ENCODE measurements at regions not wholly inside any gene's neighbourhood (a gene's known extent, or its start where the extent isn't known, plus 50 kb on each side); places are given as distances from the start of the nearest gene placed in this dataset.

DNA sequence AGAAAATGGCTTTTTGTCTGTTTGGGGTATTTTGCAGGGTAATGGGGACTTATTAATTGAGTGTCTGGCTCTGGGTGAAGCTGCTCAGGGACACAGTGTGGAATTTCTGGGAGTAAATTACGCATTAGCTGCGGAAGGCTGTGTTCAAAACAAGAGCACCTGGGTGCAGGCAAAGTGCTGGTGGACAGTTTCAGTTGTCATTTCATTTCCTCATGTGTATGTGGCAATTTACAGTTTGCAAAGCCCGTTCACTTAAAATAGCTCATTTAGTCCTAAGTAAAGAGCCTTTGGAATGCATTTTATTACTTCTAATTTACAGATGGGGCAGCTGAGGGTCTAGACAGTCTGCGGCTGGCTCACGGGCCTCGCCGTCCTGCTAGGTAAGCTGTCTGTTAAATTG lies 546.8 kb downstream of the BCL11B start:
- no peak overlapping the region for H3K27ac ChIP-seq
- H3K27me3 ChIP-seq (ENCODE audit: control insufficient read depth, insufficient read depth, low read length): no peaks in the 10 kb centered on the region
- TF ChIP-seq, protein P1, sequence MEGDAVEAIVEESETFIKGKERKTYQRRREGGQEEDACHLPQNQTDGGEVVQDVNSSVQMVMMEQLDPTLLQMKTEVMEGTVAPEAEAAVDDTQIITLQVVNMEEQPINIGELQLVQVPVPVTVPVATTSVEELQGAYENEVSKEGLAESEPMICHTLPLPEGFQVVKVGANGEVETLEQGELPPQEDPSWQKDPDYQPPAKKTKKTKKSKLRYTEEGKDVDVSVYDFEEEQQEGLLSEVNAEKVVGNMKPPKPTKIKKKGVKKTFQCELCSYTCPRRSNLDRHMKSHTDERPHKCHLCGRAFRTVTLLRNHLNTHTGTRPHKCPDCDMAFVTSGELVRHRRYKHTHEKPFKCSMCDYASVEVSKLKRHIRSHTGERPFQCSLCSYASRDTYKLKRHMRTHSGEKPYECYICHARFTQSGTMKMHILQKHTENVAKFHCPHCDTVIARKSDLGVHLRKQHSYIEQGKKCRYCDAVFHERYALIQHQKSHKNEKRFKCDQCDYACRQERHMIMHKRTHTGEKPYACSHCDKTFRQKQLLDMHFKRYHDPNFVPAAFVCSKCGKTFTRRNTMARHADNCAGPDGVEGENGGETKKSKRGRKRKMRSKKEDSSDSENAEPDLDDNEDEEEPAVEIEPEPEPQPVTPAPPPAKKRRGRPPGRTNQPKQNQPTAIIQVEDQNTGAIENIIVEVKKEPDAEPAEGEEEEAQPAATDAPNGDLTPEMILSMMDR (IDR thresholded peaks at IDR 0.05): no peak
- H3K79me2 ChIP-seq: no peaks in the 10 kb centered on the region
- no peak overlapping the region for H3K9ac ChIP-seq
- no peak overlapping the region for H3K4me3 ChIP-seq (ENCODE audit: low read depth, low read length)
- no peaks in the 10 kb centered on the region for H3K4me1 ChIP-seq
- no peak overlapping the region for H2AFZ ChIP-seq
- no peaks in the 10 kb centered on the region for H3K9me3 ChIP-seq (ENCODE audit: control insufficient read depth, low read length)
- H3K4me2 ChIP-seq (ENCODE audit: low read length): no peak overlapping the region
- no peaks in the 10 kb centered on the region for H3K36me3 ChIP-seq (ENCODE audit: control insufficient read depth, insufficient read depth, low read length)

DNA sequence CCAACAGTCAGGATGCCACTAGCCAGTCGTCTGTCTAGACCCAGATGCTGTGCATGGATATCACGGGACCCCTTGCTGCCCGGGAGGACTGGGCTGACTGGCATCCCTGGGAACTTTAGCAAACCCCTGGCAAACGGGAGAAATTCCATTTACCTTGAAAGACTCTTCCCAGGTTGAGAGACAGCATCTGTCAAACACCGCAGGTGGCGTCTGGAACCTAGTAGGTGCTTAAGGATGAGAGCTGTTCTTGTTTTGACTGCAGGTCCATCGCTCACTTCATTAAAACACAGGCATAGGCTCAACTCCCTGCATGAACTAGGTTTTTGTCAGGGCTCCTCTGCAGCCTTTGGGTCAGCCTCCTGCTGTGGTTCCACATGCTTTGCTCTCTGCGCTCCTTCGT lies 546.3 kb downstream of the BCL11B start:
- H2AFZ ChIP-seq: no peak overlapping the region

DNA sequence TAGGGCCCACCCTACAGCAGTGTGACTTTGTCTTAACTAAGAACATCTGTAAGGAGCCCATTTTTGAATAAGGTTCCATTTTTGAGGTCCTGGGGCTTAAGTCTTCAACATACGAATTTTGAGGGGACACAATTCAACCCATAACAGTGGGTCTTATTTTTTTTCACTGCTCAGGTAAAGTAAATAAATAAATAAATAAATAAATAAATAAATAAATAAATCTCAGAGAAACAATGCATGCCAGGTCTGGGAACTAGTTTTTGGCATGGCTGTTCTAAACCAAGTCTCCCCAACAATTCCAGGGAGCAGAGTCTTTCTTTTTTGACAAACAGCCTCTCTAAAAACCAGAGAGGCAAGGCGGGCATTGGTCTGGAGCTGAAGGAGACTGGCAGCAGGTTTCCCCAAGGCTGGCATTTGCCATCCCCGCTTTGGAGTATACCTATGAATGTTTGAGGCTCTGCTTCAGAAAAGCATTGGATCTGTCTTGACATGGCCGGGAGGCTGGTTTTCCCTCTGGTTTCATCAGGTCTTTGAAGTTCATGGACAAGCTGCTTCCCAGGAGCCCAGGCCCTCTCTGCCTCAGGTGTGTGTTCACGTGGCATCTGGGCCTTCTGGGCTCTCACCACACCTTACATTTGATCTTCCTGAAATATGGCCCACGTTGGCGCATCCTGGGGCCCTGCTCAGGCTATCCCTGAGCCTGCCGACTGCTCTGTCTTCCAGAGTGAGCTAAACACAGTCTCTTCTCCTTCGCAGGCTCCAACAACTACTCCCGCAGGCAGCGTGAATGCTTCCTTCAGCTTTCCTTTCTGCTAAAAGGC lies 545.2 kb downstream of the BCL11B start:
- Histone ChIP-seq H3K79me2 (no peaks in the 10 kb centered on the region), H2AFZ (no peak overlapping the region), H3K9me3 (ENCODE audit: control insufficient read depth, low read length) (no peaks in the 10 kb centered on the region), H3K4me2 (ENCODE audit: low read length) (no peak overlapping the region), H3K36me3 (ENCODE audit: control insufficient read depth, insufficient read depth, low read length) (no peaks in the 10 kb centered on the region), H3K4me3 (ENCODE audit: low read depth, low read length) (no peak overlapping the region), H3K27ac (no peak overlapping the region), H3K27me3 (ENCODE audit: control insufficient read depth, insufficient read depth, low read length) (no peaks in the 10 kb centered on the region), H3K9ac (no peak overlapping the region), H3K4me1 (no peaks in the 10 kb centered on the region)
- TF ChIP-seq, protein P1 (IDR thresholded peaks at IDR 0.05): no peak

More for the DNA sequence above, 546.3 kb downstream of the BCL11B start:
- H3K4me1 ChIP-seq: no peaks in the 10 kb centered on the region
- no peak overlapping the region for H3K27ac ChIP-seq
- H3K4me2 ChIP-seq (ENCODE audit: low read length): no peak overlapping the region
- TF ChIP-seq, protein P1 (IDR thresholded peaks at IDR 0.05): no peak
- no peak overlapping the region for H3K4me3 ChIP-seq (ENCODE audit: low read depth, low read length)
- H3K9me3 ChIP-seq (ENCODE audit: control insufficient read depth, low read length): no peaks in the 10 kb centered on the region
- no peaks in the 10 kb centered on the region for H3K27me3 ChIP-seq (ENCODE audit: control insufficient read depth, insufficient read depth, low read length)
- no peaks in the 10 kb centered on the region for H3K36me3 ChIP-seq (ENCODE audit: control insufficient read depth, insufficient read depth, low read length)
- no peak overlapping the region for H3K9ac ChIP-seq
- no peaks in the 10 kb centered on the region for H3K79me2 ChIP-seq

DNA sequence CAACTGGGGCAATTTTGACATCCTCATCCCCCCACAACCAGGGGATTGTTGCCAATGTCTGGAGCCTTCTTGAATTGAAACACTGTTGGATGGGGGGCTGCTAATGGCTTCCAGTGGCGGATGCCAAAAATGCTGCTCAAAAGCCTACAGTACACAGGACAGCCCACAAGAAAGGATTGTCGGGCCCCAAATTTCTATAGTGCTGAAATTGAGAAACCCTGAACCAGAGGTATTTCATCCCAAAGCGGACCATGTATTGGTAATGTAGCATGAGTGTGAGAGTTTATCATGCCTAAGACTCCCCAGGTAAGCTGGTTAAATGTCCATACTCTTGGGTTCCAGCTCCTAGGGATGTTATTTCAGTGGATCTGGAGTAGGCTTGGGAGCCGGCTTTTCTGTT lies 544.0 kb downstream of the BCL11B start:
- Histone ChIP-seq H3K36me3 (ENCODE audit: control insufficient read depth, insufficient read depth, low read length) (no peaks in the 10 kb centered on the region), H3K9me3 (ENCODE audit: control insufficient read depth, low read length) (no peaks in the 10 kb centered on the region), H3K27ac (no peak overlapping the region), H2AFZ (no peak overlapping the region), H3K4me3 (ENCODE audit: low read depth, low read length) (no peak overlapping the region), H3K79me2 (no peaks in the 10 kb centered on the region), H3K4me1 (no peaks in the 10 kb centered on the region), H3K9ac (no peak overlapping the region), H3K4me2 (ENCODE audit: low read length) (no peak overlapping the region), H3K27me3 (ENCODE audit: control insufficient read depth, insufficient read depth, low read length) (no peaks in the 10 kb centered on the region)
- TF ChIP-seq, protein P1 (IDR thresholded peaks at IDR 0.05): no peak

DNA sequence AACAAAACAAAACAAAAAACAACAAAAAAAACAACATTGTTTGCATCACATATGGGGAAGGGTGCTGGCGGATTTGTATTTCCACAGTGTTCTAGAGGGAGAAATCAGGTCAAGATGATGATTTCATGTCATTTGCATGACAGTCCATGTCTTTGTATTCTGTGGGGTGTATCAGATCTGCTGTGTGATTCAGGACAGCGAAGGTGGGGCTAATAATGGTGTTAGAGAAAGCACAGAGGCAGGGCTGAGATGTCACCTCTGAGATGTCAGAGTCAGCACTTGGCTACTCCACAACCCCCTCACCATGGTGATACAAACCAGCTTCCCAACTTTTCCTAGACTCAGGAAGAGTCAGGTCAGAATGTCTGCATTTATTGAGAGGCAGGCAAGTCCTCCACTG lies 543.2 kb downstream of the BCL11B start:
- Histone ChIP-seq H3K4me3 (ENCODE audit: low read depth, low read length) (no peak overlapping the region), H3K27ac (no peak overlapping the region), H3K79me2 (no peaks in the 10 kb centered on the region), H3K27me3 (ENCODE audit: control insufficient read depth, insufficient read depth, low read length) (no peaks in the 10 kb centered on the region), H3K9ac (no peak overlapping the region), H2AFZ (no peak overlapping the region), H3K4me1 (no peaks in the 10 kb centered on the region), H3K36me3 (ENCODE audit: control insufficient read depth, insufficient read depth, low read length) (no peaks in the 10 kb centered on the region), H3K4me2 (ENCODE audit: low read length) (no peak overlapping the region), H3K9me3 (ENCODE audit: control insufficient read depth, low read length) (no peaks in the 10 kb centered on the region)
- TF ChIP-seq, protein P1 (IDR thresholded peaks at IDR 0.05): no peak
